ENCODE measurements at regions not wholly inside any gene's neighbourhood (a gene's known extent, or its start where the extent isn't known, plus 50 kb on each side); places are given as distances from the start of the nearest gene placed in this dataset.

GRCh38 chr4:22875587-22876257 lies 183.0 kb downstream of the GBA3 start:
- Histone ChIP-seq H4K20me1 (ENCODE audit: control insufficient read depth, insufficient read depth, low read depth, low read length) (no peaks in the 10 kb centered on the region), H3K4me2 (ENCODE audit: low read length) (no peak overlapping the region), H3F3A (ENCODE audit: control insufficient read depth, insufficient read depth) (no peaks in the 10 kb centered on the region), H3K9me3 (ENCODE audit: control insufficient read depth, insufficient read depth, low read length) (no peaks in the 10 kb centered on the region), H3K4me1 (ENCODE audit: control insufficient read depth, low read length) (no peaks in the 10 kb centered on the region), H3K36me3 (ENCODE audit: control insufficient read depth, low read length) (no peaks in the 10 kb centered on the region), H3K4me3 (ENCODE audit: low read length) (no peak overlapping the region), H3K9me2 (replicated peaks; ENCODE audit: control insufficient read depth, low read length) (no peaks in the 10 kb centered on the region), H3K27ac (ENCODE audit: low read depth, low read length) (no peak overlapping the region), H3K27me3 (ENCODE audit: control insufficient read depth, low read length) (no peaks in the 10 kb centered on the region), H3K79me2 (ENCODE audit: control insufficient read depth, low read length) (no peaks in the 10 kb centered on the region)
- TF ChIP-seq EZH2phosphoT487 (IDR thresholded peaks at IDR 0.05; ENCODE audit: borderline replicate concordance, low read length) (no peak), CTCF (IDR thresholded peaks at IDR 0.05; ENCODE audit: low read depth, low read length, poor library complexity, severe bottlenecking) (no peak)

GRCh38 chr4:22874334-22874912 lies 181.7 kb downstream of the GBA3 start:
- no peak overlapping the region for H3K4me3 ChIP-seq (ENCODE audit: low read length)
- no peaks in the 10 kb centered on the region for H3K9me2 ChIP-seq (replicated peaks; ENCODE audit: control insufficient read depth, low read length)
- no peaks in the 10 kb centered on the region for H3K4me1 ChIP-seq (ENCODE audit: control insufficient read depth, low read length)
- TF ChIP-seq EZH2phosphoT487 (IDR thresholded peaks at IDR 0.05; ENCODE audit: borderline replicate concordance, low read length) (no peak), CTCF (IDR thresholded peaks at IDR 0.05; ENCODE audit: low read depth, low read length, poor library complexity, severe bottlenecking) (no peak)
- H3K4me2 ChIP-seq (ENCODE audit: low read length): no peak overlapping the region
- no peak overlapping the region for H3K27ac ChIP-seq (ENCODE audit: low read depth, low read length)
- H3K9me3 ChIP-seq (ENCODE audit: control insufficient read depth, insufficient read depth, low read length): no peaks in the 10 kb centered on the region
- no peaks in the 10 kb centered on the region for H3K27me3 ChIP-seq (ENCODE audit: control insufficient read depth, low read length)
- no peaks in the 10 kb centered on the region for H3K79me2 ChIP-seq (ENCODE audit: control insufficient read depth, low read length)
- H4K20me1 ChIP-seq (ENCODE audit: control insufficient read depth, insufficient read depth, low read depth, low read length): no peaks in the 10 kb centered on the region
- H3K36me3 ChIP-seq (ENCODE audit: control insufficient read depth, low read length): no peaks in the 10 kb centered on the region
- no peaks in the 10 kb centered on the region for H3F3A ChIP-seq (ENCODE audit: control insufficient read depth, insufficient read depth)

- H3K4me1 ChIP-seq (ENCODE audit: control insufficient read depth, low read length): no peaks in the 10 kb centered on the region
- no peaks in the 10 kb centered on the region for H3F3A ChIP-seq (ENCODE audit: control insufficient read depth, insufficient read depth)
- no peaks in the 10 kb centered on the region for H4K20me1 ChIP-seq (ENCODE audit: control insufficient read depth, insufficient read depth, low read depth, low read length)
- no peak overlapping the region for H3K4me3 ChIP-seq (ENCODE audit: low read length)
- TF ChIP-seq EZH2phosphoT487 (IDR thresholded peaks at IDR 0.05; ENCODE audit: borderline replicate concordance, low read length) (no peak), CTCF (IDR thresholded peaks at IDR 0.05; ENCODE audit: low read depth, low read length, poor library complexity, severe bottlenecking) (no peak)
- H3K27me3 ChIP-seq (ENCODE audit: control insufficient read depth, low read length): no peaks in the 10 kb centered on the region
- H3K9me2 ChIP-seq (replicated peaks; ENCODE audit: control insufficient read depth, low read length): no peaks in the 10 kb centered on the region
- no peak overlapping the region for H3K4me2 ChIP-seq (ENCODE audit: low read length)
- no peaks in the 10 kb centered on the region for H3K36me3 ChIP-seq (ENCODE audit: control insufficient read depth, low read length)
- no peaks in the 10 kb centered on the region for H3K9me3 ChIP-seq (ENCODE audit: control insufficient read depth, insufficient read depth, low read length)
- H3K79me2 ChIP-seq (ENCODE audit: control insufficient read depth, low read length): no peaks in the 10 kb centered on the region
- no peak overlapping the region for H3K27ac ChIP-seq (ENCODE audit: low read depth, low read length)
Observed at GRCh38 chr4:22873899-22874298, 181.2 kb downstream of the GBA3 start.
